ENCODE measurements at regions not wholly inside any gene's neighbourhood (a gene's known extent, or its start where the extent isn't known, plus 50 kb on each side); places are given as distances from the start of the nearest gene placed in this dataset.

DNA sequence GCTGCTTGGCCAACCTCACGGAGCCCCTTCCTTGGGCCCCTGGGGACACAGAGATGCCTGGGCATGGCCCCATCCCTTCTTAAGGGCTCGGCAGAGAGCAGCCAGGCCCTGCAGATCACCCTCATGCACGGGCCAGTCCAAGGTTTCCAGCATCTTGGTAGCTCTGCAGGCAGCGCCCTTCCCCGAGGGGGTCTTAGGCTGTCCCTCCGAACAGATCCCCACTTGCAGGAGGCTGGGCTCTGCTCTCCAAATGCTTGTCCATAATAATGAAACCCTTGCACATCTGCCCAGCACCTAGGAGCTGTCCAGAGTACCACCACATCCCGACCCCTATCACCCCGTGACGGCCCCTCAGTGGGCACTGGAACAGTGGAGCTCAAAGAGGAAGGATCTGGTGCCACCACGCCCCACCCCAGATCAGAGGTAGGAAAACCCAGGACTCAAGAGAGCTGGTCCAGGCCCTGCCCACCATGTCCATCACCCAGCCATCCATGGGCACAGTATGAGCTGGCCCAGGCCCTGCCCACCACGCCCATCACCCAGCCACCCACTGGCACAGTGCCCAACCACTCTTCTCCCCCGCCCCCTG, 92.5 kb upstream of the PRR5 start:
- TF ChIP-seq, protein P1, sequence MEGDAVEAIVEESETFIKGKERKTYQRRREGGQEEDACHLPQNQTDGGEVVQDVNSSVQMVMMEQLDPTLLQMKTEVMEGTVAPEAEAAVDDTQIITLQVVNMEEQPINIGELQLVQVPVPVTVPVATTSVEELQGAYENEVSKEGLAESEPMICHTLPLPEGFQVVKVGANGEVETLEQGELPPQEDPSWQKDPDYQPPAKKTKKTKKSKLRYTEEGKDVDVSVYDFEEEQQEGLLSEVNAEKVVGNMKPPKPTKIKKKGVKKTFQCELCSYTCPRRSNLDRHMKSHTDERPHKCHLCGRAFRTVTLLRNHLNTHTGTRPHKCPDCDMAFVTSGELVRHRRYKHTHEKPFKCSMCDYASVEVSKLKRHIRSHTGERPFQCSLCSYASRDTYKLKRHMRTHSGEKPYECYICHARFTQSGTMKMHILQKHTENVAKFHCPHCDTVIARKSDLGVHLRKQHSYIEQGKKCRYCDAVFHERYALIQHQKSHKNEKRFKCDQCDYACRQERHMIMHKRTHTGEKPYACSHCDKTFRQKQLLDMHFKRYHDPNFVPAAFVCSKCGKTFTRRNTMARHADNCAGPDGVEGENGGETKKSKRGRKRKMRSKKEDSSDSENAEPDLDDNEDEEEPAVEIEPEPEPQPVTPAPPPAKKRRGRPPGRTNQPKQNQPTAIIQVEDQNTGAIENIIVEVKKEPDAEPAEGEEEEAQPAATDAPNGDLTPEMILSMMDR (IDR thresholded peaks at IDR 0.05), result no peak
- no peak for TF ChIP-seq POLR2A (IDR thresholded peaks at IDR 0.05)
- no peak for TF ChIP-seq EP300 (IDR thresholded peaks at IDR 0.05)

Measured in tibial nerve (tissue), 4 donors.